HG03565 (cell line): ENCODE measurements at regions not wholly inside any gene's neighbourhood (a gene's known extent, or its start where the extent isn't known, plus 50 kb on each side); places are given as distances from the start of the nearest gene placed in this dataset.

Source experiments
- ATAC-seq: cut with Tn5 transposase; IDR thresholded peaks from one replicate; pipeline ENCODE4 v1.9.1; 2021; ENCODE audit warnings: mild to moderate bottlenecking, moderate library complexity; ENCODE audit not compliant: unreplicated experiment

DNA sequence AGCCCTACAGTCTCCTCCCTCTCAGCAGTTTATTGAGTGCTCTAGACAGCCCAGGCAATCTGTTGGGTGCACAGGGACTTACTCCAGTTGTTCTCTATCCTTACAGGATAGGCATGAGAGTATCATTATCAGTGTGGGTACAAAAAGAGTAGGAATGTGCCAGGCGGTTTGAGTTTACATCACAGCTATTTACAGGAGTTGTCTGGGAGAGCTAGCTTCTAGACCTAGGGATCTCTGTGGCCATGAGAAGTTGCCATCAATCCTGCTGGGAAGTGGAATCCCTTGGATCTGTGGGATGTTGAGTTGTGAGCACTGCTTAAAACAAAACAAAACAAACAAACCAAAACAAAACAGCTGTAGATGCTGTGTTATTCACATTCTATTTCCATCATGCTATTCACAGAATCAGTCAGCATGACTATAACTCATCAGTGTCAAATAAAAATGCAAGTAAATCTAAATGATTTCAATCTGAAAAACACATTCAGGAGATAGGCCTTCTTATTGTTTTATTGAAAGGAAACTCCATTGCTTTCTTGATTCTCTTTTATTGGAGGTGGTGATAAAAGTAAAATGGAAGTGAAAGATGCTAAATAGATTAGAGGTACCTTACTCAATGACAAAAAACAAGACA lies 552.4 kb upstream of the ZNF608 start:
- ATAC-seq, result no peak

- ATAC-seq, result no peak
Measured at GRCh38 chr5:125301711-125302110, 555.3 kb upstream of the ZNF608 start.

- no peak for ATAC-seq
Measured at GRCh38 chr5:125302577-125302976, 556.1 kb upstream of the ZNF608 start.

GRCh38 chr5:125306741-125307140 lies 560.3 kb upstream of the ZNF608 start:
- no peak for ATAC-seq

DNA sequence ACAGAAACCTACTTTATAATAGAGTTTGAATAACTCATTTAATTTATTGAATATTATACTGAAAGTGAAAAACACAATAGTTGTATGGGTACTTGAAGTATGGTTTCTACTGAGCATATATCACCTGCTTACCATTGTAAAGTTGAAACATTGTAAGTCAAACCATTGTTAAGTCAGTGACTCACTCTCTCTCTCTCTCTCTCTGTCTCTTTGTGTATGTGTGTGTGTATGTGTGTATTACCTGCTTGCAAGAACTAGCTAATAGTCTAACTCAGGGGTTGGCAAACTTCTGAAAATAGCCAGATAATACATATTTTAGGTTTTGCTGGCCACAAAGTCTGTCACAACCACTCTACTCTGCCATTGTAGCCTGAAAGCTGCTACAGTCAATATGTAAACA lies 564.3 kb upstream of the ZNF608 start:
- ATAC-seq, result no peak

GRCh38 chr5:125311743-125312142 lies 565.3 kb upstream of the ZNF608 start:
- no peak for ATAC-seq

DNA sequence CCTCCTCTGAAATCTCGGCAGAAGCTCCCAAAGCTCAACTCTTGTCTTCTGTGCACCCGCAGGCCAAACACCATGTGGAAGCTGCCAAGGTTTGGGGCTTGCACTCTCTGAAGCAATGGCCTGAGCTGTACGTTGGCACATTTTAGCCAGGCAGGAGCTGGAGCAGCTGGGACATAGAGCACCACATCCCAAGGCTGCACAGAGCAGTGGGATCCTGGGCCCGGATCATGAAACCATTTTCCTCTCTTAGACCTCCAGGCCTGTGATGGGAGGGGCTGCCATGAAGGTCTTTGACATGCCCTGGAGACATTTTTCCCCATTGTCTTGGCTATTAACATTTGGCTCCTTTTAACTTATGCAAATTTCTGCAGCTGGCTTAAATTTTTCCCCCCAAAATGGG lies 567.1 kb upstream of the ZNF608 start:
- no peak for ATAC-seq

- no peak for ATAC-seq
Measured at GRCh38 chr5:125315306-125315705, 568.9 kb upstream of the ZNF608 start.

DNA sequence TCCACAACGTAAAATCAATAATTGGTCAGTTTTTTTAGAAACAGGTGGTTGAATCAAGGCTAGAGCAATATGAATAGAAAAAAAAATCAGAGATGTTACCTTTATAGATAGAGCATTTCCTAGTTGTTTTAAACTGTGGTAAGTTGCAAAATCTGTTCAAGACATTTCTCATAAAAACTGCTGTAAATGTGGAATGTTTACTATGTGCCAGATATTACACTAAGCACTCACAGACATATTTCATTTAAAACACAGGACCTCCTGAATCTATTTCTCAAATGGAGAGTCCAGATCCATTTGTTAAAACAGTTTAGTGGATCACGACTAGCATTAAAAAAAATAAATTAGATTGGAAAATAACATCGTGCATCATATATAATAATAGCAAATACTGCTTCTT lies 570.0 kb upstream of the ZNF608 start:
- ATAC-seq, result no peak

- ATAC-seq, result no peak
Measured at GRCh38 chr5:125316915-125317535, 570.6 kb upstream of the ZNF608 start.

- ATAC-seq, result no peak
Measured at GRCh38 chr5:125317536-125317995, 571.1 kb upstream of the ZNF608 start.

- ATAC-seq, result no peak
Measured at GRCh38 chr5:125321654-125322053, 575.2 kb upstream of the ZNF608 start.

- no peak for ATAC-seq
Measured at GRCh38 chr5:125323613-125324012, 577.2 kb upstream of the ZNF608 start.

DNA sequence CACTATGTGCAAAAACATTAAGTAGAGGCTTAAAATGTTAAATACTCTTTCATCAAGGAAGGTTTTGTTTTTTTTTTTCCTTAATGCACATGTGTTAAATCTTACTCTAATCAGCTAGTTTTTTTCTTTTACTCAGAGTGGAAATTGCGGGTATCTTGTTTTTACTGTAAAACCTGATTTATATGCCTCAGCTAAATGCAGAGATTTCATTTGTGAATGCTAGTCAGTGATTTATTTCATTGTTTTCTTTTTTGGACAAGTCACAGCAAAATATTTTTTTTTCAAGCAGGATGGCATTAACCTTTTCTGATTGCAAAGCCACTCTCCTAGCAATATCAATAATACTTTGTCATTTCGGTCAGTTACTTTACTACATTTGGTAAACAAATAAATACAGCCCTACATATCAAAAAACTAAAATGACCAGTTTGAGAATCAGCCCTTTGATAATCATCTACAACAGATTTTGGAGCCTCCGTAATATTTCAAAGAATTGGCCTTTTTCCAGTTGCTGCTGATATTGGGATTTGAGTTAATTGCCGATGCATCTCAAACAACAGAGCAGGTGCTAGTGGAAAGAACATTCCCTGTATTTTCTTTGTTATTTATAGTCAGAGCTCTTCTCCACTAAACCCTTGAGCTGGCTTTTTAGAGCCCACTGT lies 579.2 kb upstream of the ZNF608 start:
- ATAC-seq, result no peak

GRCh38 chr5:125326150-125326510 lies 579.7 kb upstream of the ZNF608 start:
- no peak for ATAC-seq

DNA sequence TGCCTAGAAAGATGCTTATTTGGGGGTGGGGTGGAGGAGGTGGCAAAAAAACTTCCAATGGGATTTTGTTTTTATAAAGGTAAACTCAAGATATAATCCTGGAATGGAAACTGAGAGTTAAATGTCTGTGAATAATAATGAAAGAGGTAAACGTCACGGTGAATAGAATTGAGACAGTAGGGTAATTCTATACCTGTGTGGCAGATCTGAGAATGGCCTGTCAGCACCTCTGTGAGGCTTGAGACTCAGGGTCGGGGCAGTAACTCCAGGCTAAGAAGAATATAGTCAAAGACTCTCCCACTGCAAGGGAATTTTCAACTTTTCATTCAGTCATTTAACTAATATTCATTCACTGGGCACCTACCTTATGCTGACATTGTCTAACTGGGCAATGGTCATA lies 581.2 kb upstream of the ZNF608 start:
- no peak for ATAC-seq

DNA sequence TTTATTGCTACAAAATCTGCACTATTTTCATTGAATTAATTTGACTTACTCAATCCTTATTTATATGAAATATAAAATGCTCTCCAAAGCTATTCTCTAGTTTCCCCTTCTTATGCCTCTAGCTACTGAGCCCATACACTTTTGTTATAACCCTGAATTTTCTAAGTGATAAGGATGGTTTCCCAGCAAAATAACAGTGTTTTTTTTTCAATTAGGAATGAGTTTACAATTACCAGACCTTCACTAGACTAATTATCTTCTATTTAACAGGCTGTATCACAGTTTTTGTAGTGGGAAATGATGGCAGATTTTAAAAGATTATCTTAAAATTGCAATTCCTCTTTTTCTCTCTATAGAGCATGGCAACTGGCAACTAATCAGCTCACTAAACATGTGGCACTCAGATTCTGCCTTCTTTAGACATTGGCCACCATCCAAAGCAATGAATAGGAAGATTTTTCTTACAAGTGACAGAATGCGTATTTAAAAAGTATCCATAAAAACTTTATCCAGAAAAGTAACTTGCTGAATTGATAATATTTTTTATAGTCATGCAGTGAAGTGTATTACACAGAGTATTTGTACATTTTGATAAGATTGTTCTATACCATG lies 585.7 kb upstream of the ZNF608 start:
- no peak for ATAC-seq

- no peak for ATAC-seq
Measured at GRCh38 chr5:125333416-125333815, 587.0 kb upstream of the ZNF608 start.

DNA sequence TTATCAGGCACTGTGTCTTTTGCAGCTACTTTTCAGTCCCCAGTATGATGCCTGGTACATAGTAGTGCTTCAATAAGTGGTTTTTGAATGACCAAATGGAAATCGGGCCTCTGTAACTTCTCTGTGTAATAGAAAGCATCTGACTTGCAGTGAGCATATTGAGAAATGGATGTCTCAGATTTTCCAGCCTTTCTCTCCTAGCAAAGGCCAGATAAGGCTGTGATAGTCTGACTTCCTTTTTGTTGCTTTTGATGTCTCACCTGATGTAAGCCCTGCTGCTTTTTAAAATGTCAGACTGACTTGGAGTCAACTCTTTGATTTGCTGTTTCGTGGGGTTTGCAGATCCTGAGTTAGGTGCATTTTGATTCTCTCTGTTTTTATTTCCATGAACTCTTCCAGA lies 590.0 kb upstream of the ZNF608 start:
- ATAC-seq, result no peak

DNA sequence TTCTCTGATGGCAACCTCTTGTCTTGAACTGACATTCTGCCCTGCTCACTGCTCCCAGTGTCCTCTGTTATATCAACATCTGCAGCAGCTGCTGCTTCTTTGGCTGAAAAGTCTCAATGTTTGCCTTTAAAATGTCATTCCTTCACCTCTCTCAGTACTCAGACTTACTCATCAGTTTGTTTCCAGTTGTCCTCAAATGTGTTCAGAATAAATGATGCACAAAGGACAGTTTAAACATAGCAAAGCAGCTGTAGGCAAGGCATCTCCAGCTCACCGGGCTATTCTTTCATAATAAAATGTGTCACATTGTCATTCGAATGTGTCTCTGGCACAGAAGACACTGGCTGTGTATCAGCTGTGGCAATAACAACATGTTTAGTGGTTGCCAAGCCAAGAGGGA lies 590.9 kb upstream of the ZNF608 start:
- ATAC-seq, result no peak

DNA sequence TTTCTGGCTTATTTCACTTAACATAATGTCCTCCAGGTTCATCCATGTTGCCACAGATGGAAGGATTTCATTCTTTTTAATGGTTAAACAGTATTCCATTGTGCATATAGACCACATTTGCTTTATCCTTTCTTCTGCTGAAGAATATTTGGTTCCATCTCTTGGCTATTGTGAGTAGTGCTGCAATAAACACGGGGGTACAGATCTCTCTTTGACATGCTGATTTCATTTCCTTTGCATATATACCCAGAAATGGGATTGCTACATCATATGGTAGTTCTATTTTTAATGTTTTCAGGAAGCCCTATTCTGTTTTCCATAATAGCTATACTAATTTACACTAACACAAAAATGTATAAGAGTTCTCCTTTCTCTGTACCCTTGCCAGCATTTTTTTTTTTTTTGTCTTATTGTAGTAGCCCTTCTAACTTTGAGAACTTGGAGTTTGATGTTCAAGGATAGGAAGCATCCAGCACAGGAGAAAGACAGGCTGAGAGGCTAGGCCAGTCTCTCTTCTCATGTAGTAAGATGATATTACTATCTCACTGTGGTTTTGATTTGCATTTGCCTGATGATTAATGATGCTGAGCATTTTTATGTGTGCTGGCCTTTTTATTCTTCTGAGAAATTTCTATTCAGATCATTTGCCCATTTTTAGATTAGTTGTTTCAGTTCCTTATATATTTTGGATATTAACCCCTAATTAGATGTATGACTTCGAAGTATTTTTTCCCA lies 592.2 kb upstream of the ZNF608 start:
- no peak for ATAC-seq
